HG02571 (cell line): ENCODE measurements at regions not wholly inside any gene's neighbourhood (a gene's known extent, or its start where the extent isn't known, plus 50 kb on each side); places are given as distances from the start of the nearest gene placed in this dataset.
A peak's percentile ranks its signal among the peaks of the same experiment; 100 is the strongest.

ENCODE experiments used
- ATAC-seq: cut with Tn5 transposase; IDR thresholded peaks from one replicate; pipeline ENCODE4 v1.9.1; 2021; ENCODE audit warnings: mild to moderate bottlenecking, moderate library complexity; ENCODE audit not compliant: unreplicated experiment

- ATAC-seq: no peak
Measured at GRCh38 chr5:8875722-8876121, 670.2 kb downstream of the SEMA5A start.

GRCh38 chr5:8879248-8879647 lies 666.6 kb downstream of the SEMA5A start:
- ATAC-seq: peak; percentile 63

- no peak for ATAC-seq
Measured at GRCh38 chr5:8884029-8884428, 661.8 kb downstream of the SEMA5A start.

- no peak for ATAC-seq
Measured at GRCh38 chr5:8892926-8893325, 652.9 kb downstream of the SEMA5A start.

- ATAC-seq: no peak
Measured at GRCh38 chr5:8894031-8894430, 651.8 kb downstream of the SEMA5A start.

- no peak for ATAC-seq
Measured at GRCh38 chr5:8895062-8895461, 650.8 kb downstream of the SEMA5A start.

GRCh38 chr5:8895599-8895998 lies 650.3 kb downstream of the SEMA5A start:
- no peak for ATAC-seq

- ATAC-seq: no peak
Measured at GRCh38 chr5:8897316-8897715, 648.6 kb downstream of the SEMA5A start.

- ATAC-seq: no peak
Measured at GRCh38 chr5:8905021-8905420, 640.9 kb downstream of the SEMA5A start.

- ATAC-seq: no peak
Measured at GRCh38 chr5:8906303-8906967, 639.4 kb downstream of the SEMA5A start.

GRCh38 chr5:8907168-8907868 lies 638.6 kb downstream of the SEMA5A start:
- no peak for ATAC-seq

GRCh38 chr5:8908055-8908683 lies 637.7 kb downstream of the SEMA5A start:
- no peak for ATAC-seq

GRCh38 chr5:8912106-8912505 lies 633.8 kb downstream of the SEMA5A start:
- ATAC-seq: no peak

GRCh38 chr5:8913522-8913921 lies 632.4 kb downstream of the SEMA5A start:
- ATAC-seq: no peak

- no peak for ATAC-seq
Measured at GRCh38 chr5:8919096-8919495, 626.8 kb downstream of the SEMA5A start.

GRCh38 chr5:8923526-8923925 lies 622.3 kb downstream of the SEMA5A start:
- no peak for ATAC-seq

GRCh38 chr5:8924054-8924793 lies 621.7 kb downstream of the SEMA5A start:
- no peak for ATAC-seq

- no peak for ATAC-seq
Measured at GRCh38 chr5:8930021-8930420, 615.9 kb downstream of the SEMA5A start.

- ATAC-seq: no peak
Measured at GRCh38 chr5:8934455-8934854, 611.4 kb downstream of the SEMA5A start.

GRCh38 chr5:8940934-8941333 lies 604.9 kb downstream of the SEMA5A start:
- no peak for ATAC-seq

- ATAC-seq: no peak
Measured at GRCh38 chr5:8943301-8943700, 602.6 kb downstream of the SEMA5A start.

GRCh38 chr5:8944005-8944404 lies 601.9 kb downstream of the SEMA5A start:
- no peak for ATAC-seq
